Body of pancreas (tissue), 4 donors: ENCODE measurements at regions not wholly inside any gene's neighbourhood (a gene's known extent, or its start where the extent isn't known, plus 50 kb on each side); places are given as distances from the start of the nearest gene placed in this dataset.

Source experiments
- CTCF ChIP-seq, 7 experiments: fragments of 450-650 bp in 4 of 7; fragments of 200-600 bp in 3 of 7; sonication (generic) in 3 of 7; IDR thresholded peaks; one replicate each; pipeline ENCODE4 v1.5.1; 2016 to 2019; ENCODE audit warnings: antibody characterized with exemption in 7 of 7
- POLR2A ChIP-seq, 3 donors: fragments of 450-650 bp; IDR thresholded peaks; one replicate each; pipeline ENCODE4 v1.6.1; 2016; ENCODE audit warnings: antibody characterized with exemption in 3 of 3, mild to moderate bottlenecking in 2 of 3

DNA sequence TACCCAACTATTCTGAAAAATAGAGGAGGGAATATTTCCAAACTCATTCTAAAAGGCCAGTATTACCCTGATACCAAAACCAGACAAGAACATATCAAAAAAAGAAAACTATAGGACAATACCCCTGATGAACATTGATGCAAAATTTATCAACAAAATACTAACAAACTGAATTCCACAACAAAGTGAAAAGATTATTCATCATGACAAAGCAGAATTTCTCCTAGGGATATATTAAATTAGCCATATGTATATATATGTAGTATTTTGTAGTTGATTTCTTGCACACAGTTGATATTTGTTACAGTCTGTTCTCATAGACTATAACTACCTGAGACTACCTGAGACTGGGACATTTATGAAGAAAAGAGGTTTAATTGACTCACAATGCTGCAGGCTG lies 495.0 kb upstream of the SPRY2 start:
- no peak for TF ChIP-seq CTCF (IDR thresholded peaks at IDR 0.05)
- no peak for TF ChIP-seq POLR2A (IDR thresholded peaks at IDR 0.05)
